ENCODE measurements at regions not wholly inside any gene's neighbourhood (a gene's known extent, or its start where the extent isn't known, plus 50 kb on each side); places are given as distances from the start of the nearest gene placed in this dataset.
A peak's percentile ranks its signal among the peaks of the same experiment; 100 is the strongest.
"Not testable (repeated sequence)": the region's sequence is repeated elsewhere in the genome, so short reads cannot be mapped to it uniquely, and the experiment has no call there.

DNA sequence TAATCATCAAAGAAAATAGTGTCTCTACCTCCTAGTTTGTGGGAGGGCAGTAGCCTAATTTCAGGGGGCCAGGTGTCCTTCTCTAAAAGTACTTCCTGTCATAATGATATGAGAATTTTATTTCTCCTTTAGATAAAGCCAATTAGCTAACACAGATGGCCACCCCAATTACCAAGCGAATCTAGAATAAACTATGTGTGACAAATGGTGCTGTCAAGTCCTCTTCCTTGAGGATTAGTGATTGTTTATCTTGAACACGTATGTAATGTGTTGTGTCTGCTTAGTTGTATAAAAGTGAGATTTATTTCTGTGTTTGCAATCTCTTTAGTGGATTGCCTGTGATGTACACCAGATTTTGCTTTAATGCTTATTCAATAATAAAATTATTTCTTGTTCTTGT, 1120.0 kb downstream of the SORCS1 start:
- DNase-seq = no peak

DNA sequence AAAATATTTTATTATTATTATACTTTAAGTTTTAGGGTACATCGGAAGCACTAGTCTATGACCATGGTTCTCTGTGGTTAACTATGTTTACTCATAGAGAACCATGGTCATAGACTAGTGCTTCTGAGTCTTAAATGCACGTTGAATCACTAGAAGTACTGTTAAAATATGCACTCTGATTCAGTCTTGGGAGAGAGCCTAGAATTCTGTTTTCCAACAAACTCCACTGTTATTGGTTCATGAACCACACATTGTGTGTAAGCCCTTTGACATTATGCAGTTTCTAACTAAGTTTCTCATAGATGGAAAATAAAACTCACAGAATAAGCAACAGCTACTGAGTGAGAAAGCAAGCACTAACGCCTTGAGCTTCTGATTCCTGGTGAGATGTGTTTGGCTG, 1120.6 kb downstream of the SORCS1 start:
- DNase-seq = no peak

DNA sequence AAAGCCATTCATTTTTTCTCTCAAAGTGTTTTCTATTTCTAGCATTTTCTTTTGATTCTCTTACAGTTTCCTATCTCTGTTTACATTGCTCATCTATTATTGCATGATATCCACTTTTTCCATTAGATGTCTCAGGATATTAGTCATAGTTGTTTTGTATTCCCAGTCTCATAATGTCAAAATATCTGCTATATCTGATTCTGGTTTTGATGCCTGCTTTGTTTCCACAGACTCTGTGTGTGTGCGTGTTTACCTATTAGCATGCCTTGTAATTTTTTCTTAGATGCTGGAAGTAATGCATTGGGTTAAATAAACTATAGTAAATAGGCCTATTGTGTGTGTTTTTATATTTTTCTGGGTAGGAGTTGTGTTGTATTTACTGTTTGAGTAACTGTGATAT, 1126.3 kb downstream of the SORCS1 start:
- no peak for DNase-seq

DNA sequence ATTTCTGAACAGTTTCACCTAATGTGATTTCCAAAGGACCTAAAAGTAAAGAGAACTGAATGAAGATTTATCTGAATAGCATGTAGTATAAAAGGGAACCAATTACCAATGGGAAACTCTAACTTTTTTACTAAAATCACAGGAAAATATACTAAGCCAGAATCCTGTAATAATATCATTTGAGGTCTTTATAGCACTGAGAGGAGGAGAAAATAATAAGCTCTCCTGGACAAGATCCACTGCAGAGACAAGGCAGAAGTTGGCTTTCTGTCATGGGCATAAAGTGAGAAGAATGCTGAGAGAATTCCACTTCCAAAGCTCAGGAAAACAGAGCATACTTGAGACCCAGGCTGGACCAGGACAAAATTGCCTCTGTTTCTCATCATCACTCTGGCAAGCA, 1131.4 kb downstream of the SORCS1 start:
- DNase-seq = no peak

DNA sequence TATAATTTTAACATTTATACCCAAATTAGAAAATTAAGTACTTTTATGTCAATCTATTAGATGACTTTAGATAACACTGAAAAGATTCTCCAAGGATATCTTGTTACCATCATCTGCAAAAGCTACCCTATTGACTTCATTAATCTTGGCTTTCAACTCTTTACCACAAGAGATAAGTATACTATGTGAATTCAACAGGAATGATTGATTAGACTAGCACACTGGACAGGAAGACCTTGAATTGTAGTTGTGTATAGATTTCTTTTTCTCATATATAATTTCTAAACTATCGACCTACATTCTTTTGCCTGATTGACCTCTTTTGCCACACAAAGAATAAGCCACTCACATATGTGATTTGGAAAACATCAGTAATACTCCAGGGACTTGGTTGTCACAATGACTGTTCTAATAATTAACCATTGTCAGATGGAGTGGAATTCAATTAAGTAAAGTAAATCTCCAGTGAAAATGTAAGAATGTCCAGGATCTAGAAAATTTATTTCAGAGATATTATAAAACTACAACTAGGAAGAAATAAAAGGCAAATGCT, 1132.0 kb downstream of the SORCS1 start:
- no peak for DNase-seq

DNA sequence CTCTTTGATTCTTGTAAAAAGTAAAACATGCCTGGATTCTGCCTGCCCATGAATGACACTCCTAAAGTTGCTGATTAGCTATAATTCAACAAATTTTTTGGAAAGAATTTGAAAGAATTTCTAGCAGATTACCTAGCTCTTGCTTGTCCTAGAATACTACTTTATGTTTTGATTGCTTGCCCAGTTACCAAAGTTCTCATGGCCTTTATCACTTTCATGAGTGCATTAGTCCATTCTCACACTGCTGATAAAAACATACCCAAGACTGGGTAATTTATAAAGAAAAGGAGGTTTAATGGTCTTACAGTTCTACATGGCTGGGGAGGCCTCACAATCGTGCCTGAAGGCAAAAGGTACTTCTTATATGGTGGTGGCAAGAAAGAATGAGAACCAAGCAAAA, 1137.3 kb downstream of the SORCS1 start:
- DNase-seq = no peak

DNA sequence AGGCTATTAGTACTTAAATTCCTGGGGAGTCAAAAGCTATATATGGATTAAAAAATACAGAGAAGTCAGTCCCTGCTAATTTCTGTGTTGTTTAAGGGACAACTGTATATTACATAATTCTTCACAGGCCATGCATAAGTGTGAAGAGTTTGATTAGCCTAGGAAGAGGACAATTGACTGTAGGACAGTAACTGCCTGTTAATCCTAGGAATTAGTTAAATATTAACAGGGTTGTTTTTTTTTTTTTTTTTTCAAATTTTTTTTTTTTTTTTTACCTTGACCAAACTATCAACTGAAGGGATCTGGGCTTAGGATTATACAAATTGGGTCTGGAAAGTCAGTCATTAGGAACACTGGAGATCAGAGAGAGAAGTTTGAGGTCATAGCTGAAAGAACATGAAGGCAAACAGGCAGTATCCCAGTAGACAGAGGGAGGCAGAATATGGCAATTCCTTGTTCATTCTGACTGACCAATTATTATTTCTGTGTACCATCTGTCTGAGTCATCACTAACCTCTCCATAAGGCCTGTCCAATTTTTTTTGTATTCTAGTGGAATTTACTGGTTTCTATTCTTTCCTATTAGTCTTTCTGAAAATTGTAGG, 1139.2 kb downstream of the SORCS1 start:
- DNase-seq = no peak

DNA sequence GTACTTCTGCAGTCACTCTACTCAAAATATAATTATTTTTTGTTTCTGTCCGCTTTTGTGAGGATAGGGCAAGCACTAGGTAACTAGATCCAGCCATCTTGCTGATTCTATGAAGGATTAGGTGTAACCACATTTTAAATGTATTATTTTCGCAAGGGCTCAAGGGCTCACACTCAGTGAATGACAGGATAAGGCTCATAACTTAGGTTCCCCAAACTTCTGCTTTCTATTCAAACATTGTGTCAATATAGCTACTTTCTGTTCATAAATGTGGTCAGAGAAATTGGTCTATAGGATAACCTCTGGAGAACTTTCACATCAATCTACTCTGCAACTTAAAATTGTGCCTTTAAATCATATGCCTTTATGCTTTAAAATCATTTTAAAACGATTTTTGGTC, 1141.2 kb downstream of the SORCS1 start:
- DNase-seq = no peak

DNA sequence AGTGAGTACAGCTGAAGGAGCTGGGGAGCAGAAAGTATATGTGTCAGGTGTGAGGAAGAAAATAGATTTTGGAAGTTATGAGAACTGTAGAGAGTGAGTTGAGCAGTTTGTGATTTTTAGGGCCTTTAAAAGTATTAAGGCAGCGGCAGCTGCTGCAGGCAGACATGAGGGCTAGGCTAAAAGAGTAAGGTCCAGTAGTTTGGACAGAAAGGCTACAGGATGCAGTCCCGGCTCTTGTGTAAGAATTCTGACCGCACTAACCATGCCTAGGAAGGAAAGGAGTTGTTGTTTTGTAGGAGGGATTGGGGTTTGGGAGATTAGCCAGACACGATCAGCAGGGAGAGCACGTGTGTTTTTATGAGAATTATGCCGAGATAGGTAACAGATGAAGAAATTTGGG, 1144.9 kb downstream of the SORCS1 start:
- not testable (repeated sequence) for DNase-seq

DNA sequence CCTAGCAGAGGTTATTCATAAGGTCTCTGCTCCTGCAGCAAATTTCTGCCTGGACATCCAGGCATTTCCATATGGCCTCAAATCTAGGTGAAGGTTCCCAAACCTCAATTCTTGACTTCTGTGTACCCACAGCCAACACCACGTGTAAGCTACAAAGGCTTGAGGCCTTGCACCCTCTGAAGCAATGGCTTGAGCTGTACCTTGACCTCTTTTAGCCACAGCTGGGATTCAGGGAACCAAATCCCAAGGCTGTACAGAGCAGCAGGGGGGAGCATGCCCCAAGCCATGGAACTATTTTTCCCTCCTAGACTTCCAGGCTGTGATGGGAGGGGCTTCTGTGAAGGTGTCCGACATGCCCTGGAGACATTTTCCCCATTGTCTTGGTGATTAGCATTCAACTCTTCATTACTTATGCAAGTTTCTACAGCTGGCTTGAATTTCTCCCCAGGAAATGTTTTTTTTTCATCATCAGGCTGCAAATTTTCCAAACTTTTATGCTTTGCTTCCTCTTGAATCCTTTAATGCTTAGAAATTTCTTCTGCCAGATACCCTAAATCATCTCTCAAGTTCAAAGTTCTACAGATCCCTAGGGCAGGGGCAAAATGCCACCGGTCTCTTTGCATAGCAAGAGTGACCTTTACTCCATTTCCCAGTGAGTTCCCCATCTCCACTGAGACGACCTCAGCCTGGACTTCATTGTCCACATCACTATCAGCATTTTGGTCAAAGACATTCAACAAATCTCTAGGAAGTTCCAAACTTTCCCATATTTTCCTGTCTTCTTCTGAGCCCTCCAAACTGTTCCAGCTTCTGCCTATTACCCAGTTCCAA, 1148.9 kb downstream of the SORCS1 start:
- DNase-seq = not testable (repeated sequence)

DNA sequence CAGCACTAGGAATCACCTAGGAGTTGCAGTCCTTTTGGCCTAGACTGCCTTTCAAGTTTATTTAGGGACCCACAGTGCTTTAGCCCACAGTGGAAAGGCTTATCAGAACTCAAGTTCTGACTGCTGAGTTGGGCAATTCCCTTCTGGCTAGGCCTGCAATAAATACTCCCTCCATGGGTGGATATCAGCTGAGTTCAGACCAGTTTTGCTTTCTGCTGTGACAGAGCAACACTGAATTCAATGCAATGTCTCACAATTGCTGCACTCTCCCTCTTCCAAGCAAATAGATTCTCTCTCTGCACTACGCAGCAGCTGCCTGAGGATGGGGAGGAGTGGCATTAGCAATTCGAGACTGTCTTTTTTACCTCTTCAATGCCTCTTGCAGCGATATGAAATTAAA, 1153.3 kb downstream of the SORCS1 start:
- DNase-seq = no peak

DNA sequence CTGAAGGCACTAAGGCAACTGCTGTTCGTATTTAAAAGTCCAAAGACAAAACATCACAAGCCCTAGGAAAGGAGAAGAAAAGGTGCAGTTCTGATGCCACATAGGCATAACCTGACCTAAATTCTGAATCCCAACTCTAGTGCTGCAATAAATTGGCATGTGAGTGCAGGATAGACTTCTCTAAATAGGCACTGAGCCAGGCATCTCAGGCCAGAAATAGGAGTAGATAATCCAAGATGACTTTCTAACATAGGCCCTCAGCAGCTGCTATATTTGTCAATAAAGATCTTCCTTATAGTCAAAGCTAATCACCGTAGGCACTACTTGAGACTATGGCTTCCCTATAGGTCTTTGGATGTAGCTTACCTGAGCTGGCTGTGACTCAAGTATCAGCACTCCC, 1163.8 kb downstream of the SORCS1 start:
- no peak for DNase-seq

DNA sequence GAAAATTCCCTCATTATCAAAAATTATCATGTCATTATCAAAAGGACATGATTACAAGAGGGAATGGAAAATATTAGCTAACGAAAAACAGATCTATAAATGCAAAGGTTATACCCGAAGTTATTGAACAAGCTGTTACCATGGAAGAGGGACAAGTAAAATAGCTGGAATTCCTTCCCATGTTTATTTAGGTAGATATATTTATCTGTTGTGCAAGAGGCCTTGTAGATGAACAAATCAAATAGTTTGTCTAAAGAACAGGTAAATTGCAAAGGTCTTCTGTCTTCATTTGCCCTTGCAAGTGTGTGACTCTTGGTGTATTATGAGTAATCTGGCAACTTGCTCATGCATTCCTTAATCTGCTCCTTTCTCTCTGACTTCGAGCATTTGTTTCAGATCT, 1170.9 kb downstream of the SORCS1 start:
- DNase-seq = no peak

DNA sequence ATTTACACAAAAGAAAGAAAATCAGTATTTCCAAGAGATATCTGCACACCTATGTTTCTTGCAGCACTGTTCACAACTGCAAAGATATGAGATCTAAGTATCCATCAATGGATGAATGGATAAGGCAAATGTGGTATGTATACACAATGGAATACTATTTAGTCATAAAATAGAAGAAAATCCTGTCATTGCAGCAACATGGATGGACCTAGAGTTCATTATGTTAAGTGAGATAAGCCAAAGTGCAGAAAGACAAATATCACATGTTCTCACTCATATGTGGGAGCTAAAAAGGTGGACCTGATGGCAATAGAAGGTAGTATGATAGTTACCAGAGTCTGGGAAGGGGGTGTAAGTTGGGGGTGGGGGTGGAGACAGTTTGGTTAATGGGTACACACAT, 1171.6 kb downstream of the SORCS1 start:
- no peak for DNase-seq

DNA sequence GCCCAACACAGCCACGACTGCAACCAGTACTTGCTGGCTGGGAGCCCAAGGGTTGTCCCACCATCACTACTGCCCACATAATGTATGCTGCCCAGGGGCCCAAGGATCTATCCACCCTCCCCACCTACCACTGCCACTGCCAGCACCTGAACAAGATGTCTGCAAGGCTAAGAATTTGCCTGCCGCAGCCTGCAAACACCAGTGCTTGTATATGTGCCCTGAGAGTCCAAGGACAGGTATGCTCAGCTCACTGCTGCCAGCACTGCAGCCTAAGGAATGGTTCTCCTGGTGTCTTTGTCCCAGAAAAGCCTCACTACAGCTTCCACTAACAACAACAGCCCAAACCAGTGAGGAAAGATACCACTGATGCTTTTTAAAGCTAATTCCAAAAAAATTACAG, 1174.0 kb downstream of the SORCS1 start:
- no peak for DNase-seq

DNA sequence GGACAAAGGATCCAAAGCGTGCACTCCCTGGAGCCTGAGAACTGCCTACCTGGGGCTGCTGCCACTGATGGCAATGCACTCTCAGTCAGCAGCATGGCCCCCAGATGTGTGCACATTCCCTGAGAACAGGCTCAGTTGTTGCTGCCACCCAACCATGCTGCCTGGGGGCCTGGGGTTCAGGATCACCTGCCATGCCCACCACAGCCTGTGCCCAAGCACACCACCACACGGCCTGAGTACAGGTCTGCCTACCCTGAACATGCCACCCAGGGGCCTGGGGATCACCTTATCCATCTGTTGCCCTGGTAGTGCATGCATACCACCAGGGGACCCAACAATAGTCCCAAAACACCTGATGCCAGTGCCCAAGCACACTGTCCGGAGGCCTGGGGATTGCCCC, 1174.5 kb downstream of the SORCS1 start:
- no peak for DNase-seq

DNA sequence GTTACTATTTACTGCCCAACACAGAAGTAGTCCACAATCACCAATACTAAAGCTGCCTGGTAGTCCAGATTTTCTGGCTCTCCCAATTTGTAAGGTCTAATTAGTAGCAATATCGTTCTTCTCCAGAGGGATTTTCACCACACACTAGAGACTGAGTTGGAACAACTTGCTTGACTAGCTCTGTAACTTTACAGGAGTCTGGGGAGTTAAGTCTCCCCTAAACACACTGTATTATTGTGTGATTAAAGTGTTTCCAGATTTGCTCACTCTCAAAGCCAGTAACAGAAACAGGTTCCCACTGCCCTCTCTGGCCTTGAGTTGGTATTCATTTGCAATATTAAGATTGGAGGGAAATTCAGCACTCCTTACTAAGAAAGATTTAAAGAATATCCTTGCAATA, 1175.7 kb downstream of the SORCS1 start:
- DNase-seq = no peak

DNA sequence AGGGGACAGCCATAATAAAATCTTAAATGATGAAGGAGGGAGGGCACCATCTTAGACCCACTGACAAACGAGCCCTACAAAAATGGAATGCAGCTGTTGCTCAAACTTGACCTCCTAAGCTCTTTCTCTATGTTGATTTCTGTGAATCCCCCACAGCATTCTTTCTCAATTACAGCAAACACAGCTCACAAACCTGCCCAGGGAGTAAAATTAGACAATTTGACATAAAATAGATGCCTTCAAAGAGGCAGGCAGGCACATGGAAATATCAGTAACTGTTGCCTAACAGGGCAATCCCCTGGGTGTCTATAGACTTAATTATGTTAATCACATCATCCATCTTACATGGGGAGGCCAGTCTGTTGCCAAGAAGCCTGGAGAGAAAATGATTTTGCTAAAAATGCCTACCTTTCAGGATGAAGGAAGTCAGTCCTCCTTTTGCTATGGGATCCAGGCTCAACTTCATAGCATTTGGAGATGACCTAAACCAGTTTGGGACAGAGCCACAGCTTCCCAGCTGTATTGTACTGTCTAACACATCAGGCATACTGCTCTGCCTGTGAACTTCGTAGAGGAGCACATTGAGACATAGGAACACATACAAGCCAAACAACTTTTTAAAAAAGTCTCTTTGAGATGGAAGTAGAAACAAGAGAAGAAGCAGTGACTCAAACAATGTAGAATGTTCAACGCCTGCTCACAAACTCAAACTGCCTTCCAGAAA, 1177.4 kb downstream of the SORCS1 start:
- peak; percentile 69 for DNase-seq

DNA sequence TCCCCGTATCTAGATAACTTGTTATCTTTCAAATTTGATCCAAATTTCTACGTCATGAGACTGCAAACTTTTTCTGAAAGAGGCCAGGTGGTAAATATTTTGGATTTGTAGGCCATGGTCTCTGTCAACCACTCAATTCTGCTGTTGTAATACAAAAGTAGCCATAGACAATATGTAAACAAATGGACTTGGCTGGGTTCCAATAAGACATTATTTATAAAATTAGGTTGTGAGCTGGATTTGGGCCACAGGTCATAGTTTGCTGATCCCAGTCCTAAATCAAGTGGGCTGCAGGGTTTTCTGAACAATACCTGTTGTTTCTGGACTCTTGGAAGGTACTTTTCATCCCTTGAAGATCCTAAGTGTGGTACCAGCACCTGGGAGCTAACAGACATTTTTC, 1178.0 kb downstream of the SORCS1 start:
- DNase-seq = no peak

DNA sequence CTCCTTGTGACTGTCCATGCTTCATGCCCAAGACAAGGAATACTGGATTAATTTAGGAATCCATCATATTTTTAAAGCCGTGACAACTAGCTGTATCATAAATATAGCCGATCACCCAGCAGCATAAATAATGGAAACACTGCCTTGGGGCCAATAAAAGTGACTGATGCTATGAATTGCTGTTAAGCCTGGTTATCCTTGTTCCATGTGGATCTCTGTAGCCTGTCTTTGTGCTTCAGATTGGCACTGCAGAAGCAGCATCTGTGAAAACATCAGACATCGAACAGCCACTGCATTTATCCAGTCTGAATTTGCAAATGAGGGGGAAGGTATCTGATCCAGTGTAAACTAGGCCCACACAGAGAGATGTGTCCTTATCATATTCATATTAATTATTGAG, 1181.8 kb downstream of the SORCS1 start:
- DNase-seq = no peak

DNA sequence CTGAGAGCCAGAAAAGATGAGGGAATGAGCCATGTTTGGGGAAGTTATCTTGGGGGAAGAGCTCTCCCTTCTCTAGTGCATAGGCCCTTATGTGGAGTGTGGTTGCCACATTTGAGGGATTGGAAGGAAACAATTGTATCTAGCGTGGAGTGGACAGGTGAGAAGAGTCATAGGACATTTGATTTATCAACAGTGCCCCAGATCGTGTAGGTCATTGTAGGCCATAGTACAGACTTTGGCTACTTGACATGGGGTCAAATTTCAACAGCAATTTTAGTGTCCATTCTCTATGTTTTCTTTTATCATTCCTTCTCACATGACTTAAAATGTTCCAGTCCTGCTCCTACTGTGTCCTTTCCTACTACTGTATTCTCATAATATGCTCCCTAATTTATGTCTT, 1182.8 kb downstream of the SORCS1 start:
- no peak for DNase-seq

DNA sequence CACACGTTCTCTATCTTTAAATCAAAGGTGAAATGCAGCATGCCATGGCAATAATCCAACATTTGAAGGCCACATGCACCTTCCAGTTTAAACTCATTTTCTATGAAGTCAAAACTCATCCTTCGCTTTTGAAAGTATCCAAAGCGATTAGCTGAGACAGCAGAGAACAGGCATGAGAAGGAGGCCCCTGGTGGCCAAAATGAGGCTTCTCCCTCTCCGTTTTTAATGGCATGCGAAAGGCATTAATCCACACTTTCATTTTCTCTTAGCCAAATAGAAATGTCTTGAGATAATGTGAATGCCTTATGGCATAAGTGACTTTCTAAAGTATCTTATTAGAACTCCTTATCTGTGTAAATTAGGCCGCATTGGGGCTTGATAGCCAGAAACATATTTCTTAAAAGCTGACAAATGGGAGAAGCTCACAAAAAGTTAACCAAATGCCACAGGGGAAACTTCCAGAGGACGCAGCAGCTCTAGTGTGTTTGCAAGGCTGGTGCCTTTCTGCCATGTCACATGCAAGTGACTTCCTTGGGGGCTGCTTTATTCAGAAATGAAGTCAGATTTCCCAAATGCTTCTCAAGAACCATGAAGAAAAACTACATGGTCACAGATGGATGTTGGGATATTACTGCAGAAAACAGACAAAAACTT, 1189.6 kb downstream of the SORCS1 start:
- DNase-seq = peak; percentile 31

DNA sequence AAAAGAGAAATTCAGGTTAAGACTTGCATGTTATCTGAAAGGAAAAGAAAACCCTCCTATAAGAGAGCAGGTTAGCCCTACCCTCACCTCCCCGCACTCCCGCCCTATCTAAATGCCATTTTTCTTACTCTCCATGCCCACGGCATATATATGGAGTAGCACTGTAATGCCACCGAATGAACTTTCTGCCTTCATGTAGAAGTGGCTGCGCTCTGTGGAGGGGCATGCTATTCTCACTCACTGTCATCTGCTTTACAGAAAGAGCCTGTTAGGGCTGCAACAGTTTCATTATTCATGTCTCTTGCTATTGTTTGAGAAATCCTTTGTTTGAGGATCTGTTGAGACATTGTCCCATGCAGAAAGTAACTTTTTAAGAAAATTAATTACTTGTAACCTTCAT, 1190.6 kb downstream of the SORCS1 start:
- no peak for DNase-seq
